ENCODE measurements at regions not wholly inside any gene's neighbourhood (a gene's known extent, or its start where the extent isn't known, plus 50 kb on each side); places are given as distances from the start of the nearest gene placed in this dataset.

DNA sequence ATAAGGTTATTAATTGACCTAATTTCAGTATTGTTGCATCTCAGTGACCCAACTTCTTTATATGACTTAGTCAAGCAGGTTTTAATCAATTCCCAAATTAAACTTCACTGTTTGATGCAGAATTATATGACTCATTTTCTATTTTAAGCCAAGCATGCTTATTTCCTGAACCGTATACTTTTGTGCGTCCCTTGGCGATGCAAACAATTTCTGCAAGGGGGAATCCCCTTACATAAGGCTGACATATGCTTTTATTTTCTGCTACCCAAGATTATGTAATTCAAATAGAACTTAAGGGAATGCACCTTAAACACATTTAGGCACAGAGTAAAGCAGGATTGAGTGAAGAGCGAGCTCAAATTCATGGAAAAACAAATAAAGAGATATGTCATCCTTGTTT lies 303.9 kb downstream of the PDCD6IP start:
- TF ChIP-seq, protein P1, sequence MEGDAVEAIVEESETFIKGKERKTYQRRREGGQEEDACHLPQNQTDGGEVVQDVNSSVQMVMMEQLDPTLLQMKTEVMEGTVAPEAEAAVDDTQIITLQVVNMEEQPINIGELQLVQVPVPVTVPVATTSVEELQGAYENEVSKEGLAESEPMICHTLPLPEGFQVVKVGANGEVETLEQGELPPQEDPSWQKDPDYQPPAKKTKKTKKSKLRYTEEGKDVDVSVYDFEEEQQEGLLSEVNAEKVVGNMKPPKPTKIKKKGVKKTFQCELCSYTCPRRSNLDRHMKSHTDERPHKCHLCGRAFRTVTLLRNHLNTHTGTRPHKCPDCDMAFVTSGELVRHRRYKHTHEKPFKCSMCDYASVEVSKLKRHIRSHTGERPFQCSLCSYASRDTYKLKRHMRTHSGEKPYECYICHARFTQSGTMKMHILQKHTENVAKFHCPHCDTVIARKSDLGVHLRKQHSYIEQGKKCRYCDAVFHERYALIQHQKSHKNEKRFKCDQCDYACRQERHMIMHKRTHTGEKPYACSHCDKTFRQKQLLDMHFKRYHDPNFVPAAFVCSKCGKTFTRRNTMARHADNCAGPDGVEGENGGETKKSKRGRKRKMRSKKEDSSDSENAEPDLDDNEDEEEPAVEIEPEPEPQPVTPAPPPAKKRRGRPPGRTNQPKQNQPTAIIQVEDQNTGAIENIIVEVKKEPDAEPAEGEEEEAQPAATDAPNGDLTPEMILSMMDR (IDR thresholded peaks at IDR 0.05 in 8 of 11, conservative IDR thresholded peaks at IDR 0.05 in 3 of 11) = no peak
- no peak for TF ChIP-seq POLR2A (IDR thresholded peaks at IDR 0.05)
- TF ChIP-seq POLR2AphosphoS5 (IDR thresholded peaks at IDR 0.05) = no peak

Measured in spleen (tissue), 7 donors.